H9 (cell line): ENCODE measurements at regions not wholly inside any gene's neighbourhood (a gene's known extent, or its start where the extent isn't known, plus 50 kb on each side); places are given as distances from the start of the nearest gene placed in this dataset.
A peak's percentile ranks its signal among the peaks of the same experiment; 100 is the strongest.

Experiments
- DNase-seq: peaks from one replicate; pipeline ENCODE4 v3.0.0-alpha.2; 2017
- H2AFZ ChIP-seq: one replicate; pipeline ENCODE4 v1.6.1; 2013; ENCODE audit warnings: mild to moderate bottlenecking, low read length, control low read depth, moderate library complexity
- H2AK5ac ChIP-seq: 2 replicates; pipeline ENCODE4 v1.6.1; 2013; ENCODE audit warnings: low read length, control low read depth, mixed read lengths; ENCODE audit not compliant: insufficient read length
- H2BK120ac ChIP-seq: one replicate; pipeline ENCODE4 v1.6.1; 2013; ENCODE audit warnings: low read depth, mild to moderate bottlenecking, low read length, control low read depth, inconsistent platforms; ENCODE audit not compliant: poor library complexity, severe bottlenecking
- H2BK12ac ChIP-seq: 2 replicates; pipeline ENCODE4 v1.6.1; 2013; ENCODE audit warnings: low read length, control low read depth, mixed read lengths, low read depth; ENCODE audit not compliant: insufficient read length
- H2BK15ac ChIP-seq: 2 replicates; pipeline ENCODE4 v1.6.1; 2013; ENCODE audit warnings: low read depth, low read length, control low read depth
- H2BK20ac ChIP-seq: one replicate; pipeline ENCODE4 v1.6.1; 2013; ENCODE audit warnings: low read depth, mild to moderate bottlenecking, low read length, control low read depth, inconsistent platforms; ENCODE audit not compliant: poor library complexity, severe bottlenecking
- H2BK5ac ChIP-seq: 2 replicates; pipeline ENCODE4 v1.6.1; 2013; ENCODE audit warnings: low read length, control low read depth, mixed read lengths; ENCODE audit not compliant: insufficient read length
- H3K14ac ChIP-seq: 2 replicates; pipeline ENCODE4 v1.6.1; 2013; ENCODE audit warnings: low read length, control low read depth; ENCODE audit not compliant: insufficient read depth
- H3K18ac ChIP-seq: 2 replicates; pipeline ENCODE4 v1.6.1; 2013; ENCODE audit warnings: low read depth, mild to moderate bottlenecking, mixed read lengths, low read length, control low read depth; ENCODE audit not compliant: insufficient read length
- H3K23ac ChIP-seq: 2 replicates; pipeline ENCODE4 v1.6.1; 2013; ENCODE audit warnings: low read length, control low read depth, mixed read lengths, low read depth; ENCODE audit not compliant: insufficient read length
- H3K23me2 ChIP-seq: 2 replicates; pipeline ENCODE4 v1.6.1; 2013; ENCODE audit warnings: low read depth, mild to moderate bottlenecking, mixed read lengths, low read length, control low read depth; ENCODE audit not compliant: insufficient read length, poor library complexity, severe bottlenecking
- H3K27ac ChIP-seq: 2 replicates; pipeline ENCODE4 v1.5.1; 2013; ENCODE audit warnings: low read length, control low read depth, mixed read lengths, low read depth; ENCODE audit not compliant: insufficient read length
- H3K27me3 ChIP-seq: 2 replicates; pipeline ENCODE4 v1.6.1; 2013; ENCODE audit warnings: low read length, control low read depth, inconsistent platforms; ENCODE audit not compliant: insufficient read depth
- H3K4ac ChIP-seq: 2 replicates; pipeline ENCODE4 v1.6.1; 2013; ENCODE audit warnings: low read depth, mild to moderate bottlenecking, control low read depth, inconsistent platforms, low read length, moderate library complexity
- H3K4me1 ChIP-seq: 2 replicates; pipeline ENCODE4 v1.6.1; 2013; ENCODE audit warnings: low read length, control low read depth, inconsistent platforms; ENCODE audit not compliant: insufficient read depth
- H3K4me2 ChIP-seq: 2 replicates; pipeline ENCODE4 v1.6.1; 2013; ENCODE audit warnings: low read length, control low read depth, mixed read lengths; ENCODE audit not compliant: insufficient read length, insufficient read depth
- H3K56ac ChIP-seq: 2 replicates; pipeline ENCODE4 v1.6.1; 2013; ENCODE audit warnings: low read depth, mild to moderate bottlenecking, mixed read lengths, low read length, control low read depth; ENCODE audit not compliant: insufficient read length
- H3K79me1 ChIP-seq: 2 replicates; pipeline ENCODE4 v1.6.1; 2013; ENCODE audit warnings: low read depth, mild to moderate bottlenecking, moderate library complexity, low read length, control low read depth, inconsistent platforms; ENCODE audit not compliant: insufficient read depth, poor library complexity, severe bottlenecking
- H3K79me2 ChIP-seq: 2 replicates; pipeline ENCODE4 v1.6.1; 2013; ENCODE audit warnings: low read length, control low read depth, inconsistent platforms; ENCODE audit not compliant: insufficient read depth
- H3K9ac ChIP-seq: 2 replicates; pipeline ENCODE4 v1.6.1; 2013; ENCODE audit warnings: low read length, control low read depth, mixed read lengths; ENCODE audit not compliant: insufficient read length; ENCODE audit errors: extremely low read depth
- H3K9me3 ChIP-seq: one replicate; pipeline ENCODE4 v1.6.1; 2013; ENCODE audit warnings: low read depth, low read length, inconsistent platforms; ENCODE audit not compliant: control insufficient read depth
- H3T11ph ChIP-seq: one replicate; pipeline ENCODE4 v1.6.1; 2013; ENCODE audit warnings: mild to moderate bottlenecking, low read length, control low read depth, inconsistent platforms
- H4K20me1 ChIP-seq: one replicate; pipeline ENCODE4 v1.6.1; 2013; ENCODE audit not compliant: control insufficient read depth, insufficient read length, insufficient read depth
- H4K5ac ChIP-seq: 2 replicates; pipeline ENCODE4 v1.6.1; 2013; ENCODE audit warnings: low read depth, mild to moderate bottlenecking, mixed read lengths, low read length, control low read depth; ENCODE audit not compliant: insufficient read length
- H4K8ac ChIP-seq: replicated peaks from 2 replicates; pipeline ENCODE4 v1.6.1; 2013; ENCODE audit warnings: low read length, control low read depth, mixed read lengths, low read depth; ENCODE audit not compliant: insufficient read length
- H4K91ac ChIP-seq: 2 replicates; pipeline ENCODE4 v1.6.1; 2013; ENCODE audit warnings: low read depth, mild to moderate bottlenecking, moderate library complexity, mixed read lengths, low read length, control low read depth; ENCODE audit not compliant: insufficient read length
- H3K27ac Mint-ChIP-seq, 3 experiments: 2 replicates in 2 of 3; 3 replicates in 1 of 3; pipeline ENCODE4 v1.8.0; 2020 to 2021; ENCODE audit warnings: mixed read lengths in 3 of 3, mild to moderate bottlenecking in 1 of 3, moderate library complexity in 1 of 3
- H3K27me3 Mint-ChIP-seq: 2 replicates; pipeline ENCODE4 v1.8.0; 2021; ENCODE audit warnings: low read depth, mild to moderate bottlenecking, moderate library complexity, mixed read lengths
- H3K36me3 Mint-ChIP-seq, 3 experiments: 2 replicates in 2 of 3; 3 replicates in 1 of 3; pipeline ENCODE4 v1.8.0; 2020 to 2021; ENCODE audit warnings: low read depth in 3 of 3, mixed read lengths in 3 of 3; ENCODE audit not compliant: insufficient read depth in 1 of 3
- H3K4me1 Mint-ChIP-seq, 2 experiments: 2 replicates each; pipeline ENCODE4 v1.8.0; 2020; ENCODE audit warnings: mixed read lengths in 2 of 2
- H3K4me3 Mint-ChIP-seq, 2 experiments: 2 replicates in 1 of 2; 3 replicates in 1 of 2; pipeline ENCODE4 v1.8.0; 2020 to 2021; ENCODE audit warnings: mild to moderate bottlenecking in 2 of 2, mixed read lengths in 2 of 2, moderate library complexity in 1 of 2
- H3K9me3 Mint-ChIP-seq, 2 experiments: 2 replicates in 1 of 2; 3 replicates in 1 of 2; pipeline ENCODE4 v1.8.0; 2020; ENCODE audit warnings: mild to moderate bottlenecking in 2 of 2, mixed read lengths in 2 of 2, moderate library complexity in 1 of 2
- CTCF ChIP-seq: fragments of 200-600 bp; sonication (generic); conservative IDR thresholded peaks from 3 replicates; pipeline ENCODE4 v1.8.0; 2021; ENCODE audit warnings: antibody characterized with exemption, mild to moderate bottlenecking
- WGBS: extraction: QIAGEN DNeasy Blood & Tissue Kit; methylation state at CpG from one replicate; pipeline ENCODE4 v1.1.7; 2013; ENCODE audit warnings: missing lambda C conversion rate, low lambda C conversion rate, mixed read lengths; ENCODE audit not compliant: insufficient read length; ENCODE audit errors: extremely low coverage; 5-methylcytosine and 5-hydroxymethylcytosine counted together

DNA sequence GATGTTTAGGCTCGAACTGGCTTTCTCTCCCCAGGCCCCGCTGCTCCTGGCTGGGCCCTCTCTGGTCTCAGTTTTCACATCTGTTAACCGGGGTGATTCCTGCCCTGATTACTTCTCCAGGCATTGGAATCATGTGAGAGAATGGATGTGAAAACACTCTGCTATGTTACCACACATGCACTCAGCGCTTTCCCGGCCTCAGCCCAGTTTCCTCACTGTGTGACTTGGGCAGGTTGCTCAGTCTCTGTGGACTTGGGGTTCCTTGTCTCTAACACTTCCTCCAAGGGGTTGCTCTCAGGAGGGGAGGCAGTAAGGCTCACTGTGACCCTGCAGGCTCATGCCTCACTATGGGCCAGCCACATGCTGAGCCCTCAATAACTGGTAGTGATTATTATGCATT, 230.4 kb upstream of the HS6ST1 start:
- Histone ChIP-seq H3K79me2 (no peaks in the 10 kb centered on the region), H3K23me2 (no peaks in the 10 kb centered on the region), H3K4ac (no peak overlapping the region), H3K14ac (no peak overlapping the region), H2BK20ac (no peak overlapping the region), H4K91ac (no peak overlapping the region), H3K27me3 (no peaks in the 10 kb centered on the region), H3K27ac (no peak overlapping the region), H2BK15ac (no peak overlapping the region), H3K79me1 (no peaks in the 10 kb centered on the region), H3K4me1 (no peaks in the 10 kb centered on the region; the same call in 1 of the 2 replicates), H3K9me3 (no peaks in the 10 kb centered on the region), H2BK12ac (no peak overlapping the region), H3K9ac (no peak overlapping the region), H2BK120ac (no peak overlapping the region), H4K20me1 (no peaks in the 10 kb centered on the region), H3K23ac (no peak overlapping the region), H4K8ac (no peak overlapping the region), H2AK5ac (no peak overlapping the region), H3K56ac (no peak overlapping the region), H3K4me2 (no peak overlapping the region), H3T11ph (no peak overlapping the region), H3K18ac (no peak overlapping the region), H2AFZ (no peak overlapping the region), H2BK5ac (no peak overlapping the region), H4K5ac (no peak overlapping the region)
- H3K36me3 Mint-ChIP-seq = no peaks in the 10 kb centered on the region; a peak in 1 of 7 replicates
- WGBS = no CpG with 5 or more reads among the region's 5 CpGs
- no peak overlapping the region for H3K4me3 Mint-ChIP-seq
- no peak for TF ChIP-seq CTCF
- DNase-seq = no peak
- peaks cover under 1% of the 10 kb centered on the region; the same call in 1 of the 2 replicates for H3K27me3 Mint-ChIP-seq
- peak overlapping the region in 1 of 3 experiments; percentile 64; a peak in 1 of 7 replicates for H3K27ac Mint-ChIP-seq
- H3K9me3 Mint-ChIP-seq = peaks cover 0 to 2% of the 10 kb centered on the region in 2 experiments; a peak in 1 of 5 replicates
- peaks cover 13 to 18% of the 10 kb centered on the region in 2 experiments for H3K4me1 Mint-ChIP-seq
